Small intestine (tissue), 7 donors: ENCODE measurements at regions not wholly inside any gene's neighbourhood (a gene's known extent, or its start where the extent isn't known, plus 50 kb on each side); places are given as distances from the start of the nearest gene placed in this dataset.

ENCODE experiments used
- DNase-seq, 2 donors: peaks; one replicate each; pipeline versions ENCODE4 v3.0.0 to v3.0.0-alpha.2; 2013
- FAIRE-seq: peaks from 2 replicates; lab custom pipeline; 2012; peaks lifted over from hg19 to GRCh38; lab: Jason Lieb, UNC
- H3K27ac ChIP-seq, 3 donors: one replicate each; pipeline ENCODE4 v1.5.1; 2013; ENCODE audit warnings: low read length in 2 of 3, mild to moderate bottlenecking in 2 of 3, control low read depth in 1 of 3, inconsistent platforms in 1 of 3, low read depth in 1 of 3, moderate library complexity in 1 of 3
- H3K27me3 ChIP-seq, 3 donors: one replicate each; pipeline ENCODE4 v1.6.1; 2013; ENCODE audit warnings: low read length in 3 of 3, inconsistent platforms in 1 of 3; ENCODE audit not compliant: control insufficient read depth in 3 of 3, insufficient read depth in 3 of 3
- H3K36me3 ChIP-seq, 3 donors: one replicate each; pipeline ENCODE4 v1.6.1; 2013; ENCODE audit warnings: low read length in 3 of 3, inconsistent platforms in 1 of 3, low read depth in 1 of 3, mild to moderate bottlenecking in 1 of 3, moderate library complexity in 1 of 3; ENCODE audit not compliant: control insufficient read depth in 3 of 3, insufficient read depth in 2 of 3
- H3K4me1 ChIP-seq, 3 donors: one replicate each; pipeline ENCODE4 v1.6.1; 2013; ENCODE audit warnings: low read length in 2 of 3, inconsistent platforms in 1 of 3, low read depth in 1 of 3, mild to moderate bottlenecking in 1 of 3, moderate library complexity in 1 of 3; ENCODE audit not compliant: control insufficient read depth in 3 of 3, insufficient read depth in 2 of 3
- H3K4me3 ChIP-seq, 3 donors: one replicate each; pipeline ENCODE4 v1.5.1; 2013; ENCODE audit warnings: low read length in 3 of 3, control low read depth in 1 of 3, inconsistent platforms in 1 of 3, low read depth in 1 of 3, mild to moderate bottlenecking in 1 of 3, moderate library complexity in 1 of 3
- H3K9me3 ChIP-seq, 2 donors: one replicate each; pipeline ENCODE4 v1.6.1; 2013; ENCODE audit warnings: low read depth in 1 of 2, low read length in 1 of 2; ENCODE audit not compliant: control insufficient read depth in 2 of 2, insufficient read depth in 1 of 2
- WGBS, 3 donors: extraction: QIAGEN DNeasy Blood & Tissue Kit; methylation state at CpG; one replicate each; pipeline ENCODE4 v1.1.7; 2013; 5-methylcytosine and 5-hydroxymethylcytosine counted together
- donor health status: healthy with polysubstance abuse.
- donor health status: control.
- donor health status: control.
- donor health status: Bipolar disorder and iron deficiency.
- donor health status: healthy.

DNA sequence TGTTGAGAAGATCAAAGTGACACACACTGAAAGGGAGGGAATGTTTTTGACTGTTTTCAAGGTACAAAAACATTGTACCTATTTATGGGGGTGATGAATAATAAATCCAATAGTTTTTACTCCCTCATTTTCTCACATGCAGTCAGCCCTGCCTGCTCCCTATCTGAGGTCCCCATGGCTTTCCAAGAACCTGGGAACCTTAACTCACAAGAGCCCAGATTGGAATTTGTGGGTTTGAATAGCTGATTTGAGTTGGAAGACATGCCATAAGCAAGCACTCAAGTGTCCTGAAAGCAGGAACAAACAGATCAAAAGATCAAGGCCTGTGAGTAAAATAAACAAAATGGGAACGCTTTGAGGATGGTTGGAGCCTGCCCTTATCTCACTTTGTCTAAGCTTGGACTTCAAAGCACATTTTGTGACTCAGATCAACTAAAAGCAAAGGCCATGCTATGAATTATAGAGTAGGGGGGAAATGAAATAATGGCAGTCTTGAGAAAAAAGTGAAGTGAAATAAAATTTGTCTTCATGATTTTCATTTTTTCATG, 136.6 kb downstream of the LYPLAL1 start:
- no peak for DNase-seq
- no peak overlapping the region for H3K27ac ChIP-seq
- no peak overlapping the region for H3K4me3 ChIP-seq
- H3K27me3 ChIP-seq, result no peaks in the 10 kb centered on the region
- H3K36me3 ChIP-seq, result no peaks in the 10 kb centered on the region
- no peaks in the 10 kb centered on the region for H3K4me1 ChIP-seq
- H3K9me3 ChIP-seq, result peaks cover 0 to 4% of the 10 kb centered on the region in 2 donors
- FAIRE-seq, result no peak
- 3 to 34% (median 13%) methylated on average over 1 of the region's 1 CpG for WGBS, 3 donors

DNA sequence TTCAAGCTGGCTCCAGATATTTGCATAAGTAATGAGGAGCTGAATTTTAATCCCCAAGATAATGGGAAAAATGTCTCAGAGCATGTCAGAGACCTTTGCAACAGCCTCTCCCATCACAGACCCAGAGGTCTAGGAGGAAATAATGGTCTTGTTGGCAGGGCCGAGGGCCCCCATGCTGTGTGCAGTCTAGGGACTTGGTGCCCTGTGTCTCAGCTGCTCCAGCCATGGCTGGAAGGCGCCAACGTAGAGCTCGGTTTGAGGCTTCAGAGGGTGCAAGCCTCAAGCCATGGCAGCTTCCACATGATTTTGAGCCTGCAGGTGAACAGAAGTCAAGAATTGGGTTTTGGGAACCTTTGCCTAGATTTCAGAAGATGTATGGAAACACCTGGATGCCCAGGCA, 134.7 kb downstream of the LYPLAL1 start:
- Histone ChIP-seq H3K27ac (no peak overlapping the region), H3K4me3 (no peak overlapping the region), H3K36me3 (no peaks in the 10 kb centered on the region), H3K4me1 (no peaks in the 10 kb centered on the region), H3K9me3 (peaks cover 0 to 4% of the 10 kb centered on the region in 2 donors), H3K27me3 (no peaks in the 10 kb centered on the region)
- no peak for DNase-seq
- 85 to 94% (median 91%) methylated on average over 4 of the region's 4 CpGs for WGBS, 3 donors
- FAIRE-seq, result no peak

DNA sequence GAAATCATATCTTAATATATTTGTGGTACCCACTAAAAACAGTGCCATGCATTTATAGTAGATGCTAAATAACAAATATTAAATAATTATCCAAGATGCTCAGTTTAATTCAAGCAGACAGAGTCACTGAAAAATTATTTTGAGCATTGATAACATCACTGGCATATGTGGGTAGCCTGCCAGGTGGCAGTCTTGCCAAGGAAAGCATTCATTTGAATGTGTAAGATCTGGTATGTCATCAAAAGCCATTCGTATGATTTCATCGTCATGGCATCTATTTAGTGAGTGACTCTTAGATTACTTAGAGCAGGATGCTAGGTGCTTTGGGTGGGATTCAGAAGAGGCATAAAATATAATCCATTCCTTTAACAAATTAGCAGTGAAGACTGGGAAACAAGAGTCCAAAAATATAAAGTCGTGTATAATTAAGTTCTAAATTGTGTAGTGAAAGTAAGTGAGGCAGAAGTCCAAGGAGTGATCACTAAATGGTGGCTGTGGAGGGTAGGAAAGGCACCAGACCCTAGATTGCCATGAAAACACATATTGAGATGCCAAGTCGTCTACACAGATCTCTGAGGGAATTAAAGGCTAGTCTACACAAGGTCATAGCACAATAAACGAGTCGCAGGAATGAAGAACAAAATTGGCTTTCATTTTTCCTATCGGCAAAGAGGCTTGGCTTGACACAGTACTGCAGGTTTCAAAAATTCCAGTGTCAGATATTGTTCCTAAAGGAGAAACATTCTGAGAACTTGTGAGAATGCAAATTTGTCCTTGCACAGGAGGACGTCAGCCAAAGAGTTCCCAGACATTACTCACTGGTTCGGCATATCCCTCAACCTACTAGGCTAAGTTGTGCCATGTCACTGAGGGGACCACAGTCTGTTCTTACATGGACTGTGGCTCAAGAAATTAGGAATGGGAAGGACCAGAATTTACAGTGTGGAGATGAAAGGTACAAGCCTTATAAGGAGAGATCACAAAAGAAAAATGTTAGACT, 130.8 kb downstream of the LYPLAL1 start:
- Histone ChIP-seq H3K9me3 (peaks cover 0 to 4% of the 10 kb centered on the region in 2 donors), H3K27me3 (no peaks in the 10 kb centered on the region), H3K36me3 (no peaks in the 10 kb centered on the region), H3K27ac (no peak overlapping the region), H3K4me3 (no peak overlapping the region), H3K4me1 (no peaks in the 10 kb centered on the region)
- 68 to 74% (median 73%) methylated on average over 9 of the region's 9 CpGs for WGBS, 3 donors
- no peak for DNase-seq
- FAIRE-seq, result no peak

DNA sequence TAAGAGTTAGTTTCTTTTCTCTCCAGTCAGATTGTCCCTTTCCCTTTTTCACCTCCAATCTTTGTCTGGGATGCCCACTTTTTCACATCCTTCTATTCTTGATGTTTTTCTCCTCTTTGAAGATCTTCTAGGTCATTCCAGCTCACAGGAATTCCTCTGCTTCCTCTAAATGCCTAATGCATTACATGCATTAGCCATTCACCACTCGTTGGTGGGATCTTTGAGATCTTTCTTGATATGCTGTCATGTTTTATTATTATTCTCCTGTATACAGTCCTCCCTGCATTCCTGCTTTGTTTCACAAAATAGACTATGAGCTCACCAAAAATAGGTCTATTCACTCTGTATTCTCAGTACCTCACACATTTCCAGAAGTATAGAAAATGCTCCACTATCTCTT, 129.0 kb downstream of the LYPLAL1 start:
- DNase-seq (no peak), FAIRE-seq (no peak)
- Histone ChIP-seq H3K27me3 (no peaks in the 10 kb centered on the region), H3K36me3 (no peaks in the 10 kb centered on the region), H3K4me1 (no peaks in the 10 kb centered on the region), H3K9me3 (no peaks in the 10 kb centered on the region), H3K4me3 (no peak overlapping the region), H3K27ac (no peak overlapping the region)
- WGBS, 3 donors, result 55 to 76% (median 73%) methylated on average over 1 of the region's 1 CpG

DNA sequence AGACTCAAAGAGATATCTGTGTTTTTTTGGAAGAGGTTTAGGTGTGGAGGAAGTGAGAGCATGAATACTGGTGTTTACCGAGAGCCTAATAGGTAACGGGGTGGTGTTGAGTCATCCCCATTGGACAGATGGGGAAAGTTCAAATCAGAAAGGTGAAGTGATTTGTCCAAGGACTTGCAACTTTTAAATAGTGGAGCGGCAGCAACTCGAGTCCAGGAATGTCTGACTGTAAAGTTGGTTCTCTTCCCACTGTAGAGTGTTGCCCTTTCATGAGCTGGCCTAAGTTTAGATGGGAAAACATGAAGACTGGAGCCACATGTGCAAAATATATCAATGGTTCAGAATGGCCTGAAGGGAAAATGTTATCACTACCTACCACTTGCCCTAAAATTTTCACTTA, 125.7 kb downstream of the LYPLAL1 start:
- Histone ChIP-seq H3K36me3 (no peaks in the 10 kb centered on the region), H3K27me3 (no peaks in the 10 kb centered on the region), H3K4me1 (no peaks in the 10 kb centered on the region), H3K27ac (no peak overlapping the region), H3K9me3 (no peaks in the 10 kb centered on the region), H3K4me3 (no peak overlapping the region)
- WGBS, 3 donors, result 89 to 93% (median 89%) methylated on average over 4 of the region's 4 CpGs
- no peak for FAIRE-seq
- no peak for DNase-seq

DNA sequence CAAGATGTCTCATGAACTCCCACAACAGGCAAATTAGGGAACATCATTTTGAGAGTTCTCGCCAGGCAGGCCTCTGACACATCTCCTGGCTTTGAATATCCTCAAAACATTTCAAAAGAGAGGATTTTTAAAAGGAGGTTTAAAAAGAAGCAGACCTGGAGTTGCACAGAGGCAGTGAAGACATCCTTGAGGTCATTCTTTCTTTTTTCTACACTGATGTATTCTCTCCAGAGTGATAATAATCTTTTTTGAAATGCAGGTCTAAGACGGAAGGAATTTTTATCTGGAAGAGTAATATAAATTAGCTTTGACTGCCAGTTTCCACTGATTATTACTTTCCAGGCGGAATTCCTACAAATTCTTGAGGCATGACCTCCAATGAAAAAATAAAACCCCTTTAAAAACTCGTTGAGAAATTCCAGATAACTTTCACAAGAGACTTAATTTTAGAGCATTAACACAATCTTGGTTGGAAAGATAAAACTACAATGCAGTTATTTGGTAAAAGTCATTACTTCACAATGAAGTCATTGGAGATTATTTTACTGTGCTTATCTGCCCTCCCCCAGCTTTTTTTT, 125.0 kb downstream of the LYPLAL1 start:
- Histone ChIP-seq H3K9me3 (no peaks in the 10 kb centered on the region), H3K27me3 (no peaks in the 10 kb centered on the region), H3K4me3 (no peak overlapping the region), H3K27ac (peak overlapping the region in 1 of 3 donors; percentile 23), H3K4me1 (no peaks in the 10 kb centered on the region), H3K36me3 (no peaks in the 10 kb centered on the region)
- no peak for DNase-seq
- no peak for FAIRE-seq
- WGBS, 3 donors, result 58 to 63% (median 63%) methylated on average over 4 of the region's 4 CpGs

DNA sequence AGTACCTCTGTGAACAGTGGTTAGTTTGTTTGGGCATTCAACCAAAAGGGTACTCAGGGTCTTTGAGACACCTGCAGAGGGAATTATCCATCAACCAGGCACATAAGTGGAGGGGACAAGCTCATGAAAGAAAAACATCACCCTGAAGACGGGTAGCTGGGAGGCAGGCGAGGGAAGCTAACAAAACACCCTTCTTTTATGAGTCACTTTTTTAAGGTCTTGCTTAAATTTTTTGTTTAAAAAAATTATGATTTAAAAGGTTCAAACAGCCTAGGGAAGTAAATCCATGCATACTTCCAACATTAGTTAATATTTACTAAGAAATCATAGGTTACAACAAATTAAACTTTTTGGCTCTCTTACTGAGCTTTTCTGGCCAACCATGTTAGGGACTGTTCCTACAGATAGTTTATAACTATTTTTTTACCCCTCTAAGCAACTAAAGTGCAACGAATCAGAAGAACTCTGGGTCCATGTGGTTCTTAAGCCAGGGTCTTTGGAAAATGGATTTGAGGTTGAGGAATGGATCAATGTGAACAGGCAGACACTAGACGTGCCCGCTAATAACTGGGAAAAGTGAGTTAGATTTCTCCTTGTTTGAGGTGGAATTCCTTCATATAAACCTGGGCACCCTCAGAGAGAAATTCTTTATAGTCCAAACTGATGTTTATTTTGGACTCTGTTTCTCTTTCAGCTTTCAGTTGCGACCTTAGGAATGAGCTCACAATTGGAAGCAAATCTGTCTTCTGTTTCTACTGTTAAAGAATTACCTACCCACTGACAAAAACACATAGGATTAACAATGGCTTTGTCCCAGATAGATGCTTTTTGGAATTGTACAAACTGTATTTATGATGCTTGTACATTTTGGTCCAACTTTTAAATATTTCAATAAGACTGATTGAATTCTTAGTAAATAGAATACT, 123.0 kb downstream of the LYPLAL1 start:
- no peaks in the 10 kb centered on the region for H3K36me3 ChIP-seq
- 80 to 84% (median 81%) methylated on average over 6 of the region's 6 CpGs for WGBS, 3 donors
- no peaks in the 10 kb centered on the region for H3K4me1 ChIP-seq
- no peak for DNase-seq
- no peaks in the 10 kb centered on the region for H3K9me3 ChIP-seq
- no peak overlapping the region for H3K4me3 ChIP-seq
- H3K27ac ChIP-seq, result no peak overlapping the region
- FAIRE-seq, result no peak
- no peaks in the 10 kb centered on the region for H3K27me3 ChIP-seq

DNA sequence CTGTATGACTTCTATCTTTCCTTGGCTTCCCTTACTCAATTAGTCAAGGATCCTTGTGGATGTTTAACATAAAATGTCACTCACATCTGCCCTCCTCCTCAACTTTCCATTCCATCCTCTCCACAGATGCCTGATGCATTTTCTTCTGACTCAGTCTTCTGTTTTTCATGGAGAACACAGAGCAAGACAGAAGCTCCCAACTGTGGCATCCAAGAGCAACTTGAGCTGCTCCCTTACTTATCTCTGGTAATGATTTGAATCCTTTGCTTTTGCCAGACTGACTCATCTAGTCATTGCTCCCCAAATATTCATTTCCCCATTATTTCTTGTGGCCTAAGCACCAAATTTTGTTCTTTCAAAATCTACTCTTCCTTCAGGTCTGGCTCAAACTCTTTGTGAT, 120.6 kb downstream of the LYPLAL1 start:
- H3K4me3 ChIP-seq, result no peak overlapping the region
- no peak overlapping the region for H3K27ac ChIP-seq
- no peaks in the 10 kb centered on the region for H3K27me3 ChIP-seq
- DNase-seq, result no peak
- no peaks in the 10 kb centered on the region for H3K4me1 ChIP-seq
- H3K9me3 ChIP-seq, result no peaks in the 10 kb centered on the region
- no peaks in the 10 kb centered on the region for H3K36me3 ChIP-seq
- FAIRE-seq, result no peak
